Prostate gland (tissue), 2 donors: ENCODE measurements at regions not wholly inside any gene's neighbourhood (a gene's known extent, or its start where the extent isn't known, plus 50 kb on each side); places are given as distances from the start of the nearest gene placed in this dataset.
"Not testable (repeated sequence)": the region's sequence is repeated elsewhere in the genome, so short reads cannot be mapped to it uniquely, and the experiment has no call there.

Experiments used
- DNase-seq: peaks from one replicate; pipeline ENCODE4 v3.0.0-alpha.2; 2019; ENCODE audit warnings: low spot score
- H3K27ac ChIP-seq, 2 donors: fragments of 200-600 bp; sonication (generic); 2 replicates each; pipeline ENCODE4 v1.5.1; 2017 to 2019
- H3K27me3 ChIP-seq: fragments of 200-600 bp; sonication (generic); replicated peaks from 2 replicates; pipeline ENCODE4 v1.5.1; 2019; ENCODE audit not compliant: insufficient read depth
- H3K36me3 ChIP-seq, 2 donors: fragments of 200-600 bp; sonication (generic); 1 replicate in 1 of 2; 2 replicates in 1 of 2; pipeline versions ENCODE4 v1.5.1 to v1.8.1; 2017 to 2019
- H3K4me1 ChIP-seq: fragments of 200-600 bp; sonication (generic); replicated peaks from 2 replicates; pipeline ENCODE4 v1.5.1; 2019
- H3K4me3 ChIP-seq, 2 donors: fragments of 200-600 bp; sonication (generic); 2 replicates each; pipeline ENCODE4 v1.5.1; 2017 to 2019
- H3K9me3 ChIP-seq: fragments of 200-600 bp; sonication (generic); 2 replicates; pipeline ENCODE4 v1.5.1; 2017
- POLR2A ChIP-seq: fragments of 450-650 bp; IDR thresholded peaks from one replicate; pipeline ENCODE4 v1.6.1; 2016; ENCODE audit warnings: antibody characterized with exemption, mild to moderate bottlenecking
- POLR2AphosphoS5 ChIP-seq: sonication (generic); formaldehyde crosslinking; IDR thresholded peaks from one replicate; pipeline ENCODE4 v1.6.1; 2017; ENCODE audit warnings: antibody characterized with exemption
- WGBS: methylation state at CpG from one replicate; pipeline ENCODE4 v1.1.5; 2018; 5-methylcytosine and 5-hydroxymethylcytosine counted together
- intact Hi-C: fragments of 100-400 bp; cut with DNase I; formaldehyde crosslinking; loops from one replicate; pipeline ENCODE4 v1.14.2; 2022
- TF ChIP-seq, protein P1 (sequence below), 4 experiments: fragments of 200-600 bp in 2 of 4; fragments of 450-650 bp in 2 of 4; sonication (generic) in 2 of 4; IDR thresholded peaks; 1 replicate in 3 of 4; 2 replicates in 1 of 4; pipeline ENCODE4 v1.5.1; 2016 to 2019; ENCODE audit warnings: antibody characterized with exemption in 4 of 4, mild to moderate bottlenecking in 2 of 4, moderate library complexity in 2 of 4

DNA sequence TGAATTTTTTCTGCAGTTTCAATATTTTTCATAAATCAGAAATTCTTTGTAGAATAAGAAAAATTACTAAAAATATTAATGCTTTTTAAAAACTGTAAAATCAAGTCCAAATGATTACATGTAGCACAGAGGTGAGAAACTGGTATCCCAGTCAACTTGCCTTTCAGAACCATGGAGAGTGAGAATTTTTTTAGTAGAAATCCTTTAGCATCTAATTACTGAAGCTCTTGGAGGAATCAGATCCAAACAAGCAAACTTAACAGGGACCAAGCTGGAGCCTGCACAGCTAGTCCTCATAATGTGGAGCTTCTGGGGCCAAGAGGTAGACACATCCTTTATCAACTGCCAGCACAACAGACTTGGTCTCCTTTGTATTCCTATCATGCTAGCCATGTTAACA, 724.5 kb downstream of the TFAP2A start:
- Histone ChIP-seq H3K4me1 (no peaks in the 10 kb centered on the region), H3K36me3 (no peaks in the 10 kb centered on the region), H3K9me3 (no peaks in the 10 kb centered on the region), H3K4me3 (no peak overlapping the region), H3K27me3 (no peaks in the 10 kb centered on the region), H3K27ac (no peak overlapping the region)
- no peak for DNase-seq
- TF ChIP-seq POLR2AphosphoS5 (no peak), POLR2A (no peak)
- TF ChIP-seq, protein P1, sequence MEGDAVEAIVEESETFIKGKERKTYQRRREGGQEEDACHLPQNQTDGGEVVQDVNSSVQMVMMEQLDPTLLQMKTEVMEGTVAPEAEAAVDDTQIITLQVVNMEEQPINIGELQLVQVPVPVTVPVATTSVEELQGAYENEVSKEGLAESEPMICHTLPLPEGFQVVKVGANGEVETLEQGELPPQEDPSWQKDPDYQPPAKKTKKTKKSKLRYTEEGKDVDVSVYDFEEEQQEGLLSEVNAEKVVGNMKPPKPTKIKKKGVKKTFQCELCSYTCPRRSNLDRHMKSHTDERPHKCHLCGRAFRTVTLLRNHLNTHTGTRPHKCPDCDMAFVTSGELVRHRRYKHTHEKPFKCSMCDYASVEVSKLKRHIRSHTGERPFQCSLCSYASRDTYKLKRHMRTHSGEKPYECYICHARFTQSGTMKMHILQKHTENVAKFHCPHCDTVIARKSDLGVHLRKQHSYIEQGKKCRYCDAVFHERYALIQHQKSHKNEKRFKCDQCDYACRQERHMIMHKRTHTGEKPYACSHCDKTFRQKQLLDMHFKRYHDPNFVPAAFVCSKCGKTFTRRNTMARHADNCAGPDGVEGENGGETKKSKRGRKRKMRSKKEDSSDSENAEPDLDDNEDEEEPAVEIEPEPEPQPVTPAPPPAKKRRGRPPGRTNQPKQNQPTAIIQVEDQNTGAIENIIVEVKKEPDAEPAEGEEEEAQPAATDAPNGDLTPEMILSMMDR (IDR thresholded peaks at IDR 0.05): no peak
- intact Hi-C loops: no loop called here

DNA sequence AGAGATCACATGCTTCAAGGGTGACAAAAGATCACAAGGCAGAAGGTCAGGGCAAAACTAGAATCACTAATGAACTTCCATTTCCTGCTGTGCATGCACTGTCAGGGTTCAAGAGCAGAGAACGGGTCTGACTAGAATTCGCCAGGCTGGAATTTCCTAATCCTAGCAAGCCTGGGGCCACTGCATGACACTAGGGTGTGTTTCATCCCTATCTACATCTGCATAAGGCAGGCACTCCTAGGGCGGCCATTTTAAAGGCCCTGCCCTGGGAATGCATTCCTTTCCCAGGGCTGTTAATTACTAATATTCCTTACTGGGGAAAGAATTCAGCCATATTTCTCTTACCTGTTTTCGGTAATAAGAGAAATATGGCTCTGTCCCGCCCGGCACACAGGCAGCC, 734.1 kb downstream of the TFAP2A start:
- WGBS: 97% methylated on average over 6 of the region's 6 CpGs
- DNase-seq, H3K4me3 ChIP-seq, H3K27me3 ChIP-seq, H3K27ac ChIP-seq, H3K4me1 ChIP-seq, H3K36me3 ChIP-seq, intact Hi-C loops, H3K9me3 ChIP-seq: not testable (repeated sequence)

DNA sequence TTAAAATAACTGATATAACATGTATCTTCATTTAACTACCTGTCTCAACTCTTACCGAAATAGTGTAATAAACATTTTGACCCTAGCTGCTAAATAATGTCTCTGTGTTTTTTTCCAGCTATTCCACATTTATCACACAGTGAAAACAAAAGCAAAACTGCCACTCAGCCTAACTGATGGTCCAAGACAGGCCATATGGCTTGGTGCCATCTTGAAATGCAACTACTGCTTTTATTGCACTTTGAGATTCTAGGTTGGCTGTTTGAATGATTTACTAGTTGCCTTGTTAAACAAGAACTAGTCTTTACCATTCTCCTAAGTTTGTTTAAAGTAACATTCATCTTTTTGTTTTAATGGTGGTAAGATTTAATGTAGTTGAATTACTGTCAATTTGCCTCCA, 739.8 kb downstream of the TFAP2A start:
- TF ChIP-seq, protein P1 (IDR thresholded peaks at IDR 0.05): no peak
- TF ChIP-seq POLR2AphosphoS5 (no peak), POLR2A (no peak)
- WGBS: 31% methylated on average over 1 of the region's 1 CpG
- Histone ChIP-seq H3K27ac (no peak overlapping the region), H3K36me3 (no peaks in the 10 kb centered on the region), H3K4me3 (no peak overlapping the region), H3K27me3 (no peaks in the 10 kb centered on the region), H3K4me1 (no peaks in the 10 kb centered on the region), H3K9me3 (no peaks in the 10 kb centered on the region)
- intact Hi-C loops: no loop called here
- DNase-seq: no peak

DNA sequence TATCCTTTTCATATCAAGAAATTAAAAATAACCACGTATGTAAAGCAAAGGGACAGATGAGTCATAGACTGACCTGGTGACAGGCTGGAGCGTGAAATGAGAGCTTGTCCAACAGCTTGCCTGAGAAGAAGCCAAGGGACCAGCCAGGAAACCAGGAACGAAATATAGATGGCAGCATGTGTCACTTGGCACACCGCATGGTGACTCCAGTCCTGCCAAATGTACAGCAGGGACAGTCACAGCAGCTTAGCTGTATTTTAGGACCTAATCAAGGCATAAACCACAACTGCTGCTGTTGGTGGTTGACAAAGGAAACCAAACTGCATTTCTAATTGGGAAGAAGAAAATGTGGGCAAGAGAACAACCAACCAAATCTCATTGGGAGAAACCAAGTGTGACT, 755.0 kb downstream of the TFAP2A start:
- H3K4me3 ChIP-seq: no peak overlapping the region
- TF ChIP-seq, protein P1 (IDR thresholded peaks at IDR 0.05): no peak
- TF ChIP-seq POLR2AphosphoS5 (no peak), POLR2A (no peak)
- no peaks in the 10 kb centered on the region for H3K36me3 ChIP-seq
- DNase-seq: no peak
- intact Hi-C loops: no loop called here
- H3K27ac ChIP-seq: no peak overlapping the region
- H3K9me3 ChIP-seq: no peaks in the 10 kb centered on the region
- 82% methylated on average over 4 of the region's 4 CpGs for WGBS
- H3K4me1 ChIP-seq: no peaks in the 10 kb centered on the region
- no peaks in the 10 kb centered on the region for H3K27me3 ChIP-seq

DNA sequence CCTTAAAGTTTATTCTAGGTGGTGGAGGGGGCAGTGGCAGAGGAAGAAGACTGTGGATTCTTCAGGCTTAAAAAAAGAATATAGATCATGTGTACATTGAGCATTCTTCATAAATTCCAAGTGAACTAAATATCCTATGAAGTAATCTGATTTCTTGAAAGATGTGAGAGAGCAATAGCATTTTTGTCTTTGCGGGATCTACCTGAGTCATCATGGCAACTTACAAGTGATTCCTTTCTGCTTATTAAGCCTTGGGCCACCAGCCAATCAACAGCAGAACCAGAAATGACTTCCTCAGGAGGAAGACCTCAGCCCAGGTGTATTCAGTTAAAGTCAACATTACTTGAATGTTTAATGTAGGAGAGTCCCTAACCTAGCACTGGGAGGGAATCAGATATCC, 756.9 kb downstream of the TFAP2A start:
- H3K4me1 ChIP-seq: no peaks in the 10 kb centered on the region
- WGBS: 81% methylated on average over 1 of the region's 1 CpG
- intact Hi-C loops: no loop called here
- no peak overlapping the region for H3K27ac ChIP-seq
- H3K36me3 ChIP-seq: no peaks in the 10 kb centered on the region
- DNase-seq: no peak
- H3K27me3 ChIP-seq: no peaks in the 10 kb centered on the region
- H3K4me3 ChIP-seq: no peak overlapping the region
- TF ChIP-seq POLR2A (no peak), POLR2AphosphoS5 (no peak)
- TF ChIP-seq, protein P1 (IDR thresholded peaks at IDR 0.05): no peak
- H3K9me3 ChIP-seq: no peaks in the 10 kb centered on the region

DNA sequence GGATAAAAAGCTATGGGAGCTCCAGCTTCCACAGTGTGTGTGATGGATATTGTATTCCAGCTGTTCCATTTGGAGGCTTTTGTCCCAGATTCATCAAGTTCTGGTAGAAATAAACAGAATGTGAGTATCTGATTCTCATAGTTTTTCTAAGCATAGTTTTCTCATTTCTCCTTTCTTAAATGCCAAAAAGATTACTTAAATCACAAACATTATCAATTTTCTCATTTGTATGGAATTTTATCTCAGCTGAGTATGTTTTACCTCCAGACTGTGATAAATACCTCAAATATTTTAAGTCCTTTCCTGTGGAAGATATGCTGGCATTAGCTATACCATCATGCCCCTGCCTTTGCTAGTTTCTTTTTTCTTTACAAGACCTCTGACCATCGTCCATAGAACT, 767.3 kb downstream of the TFAP2A start:
- TF ChIP-seq POLR2AphosphoS5 (no peak), POLR2A (no peak)
- TF ChIP-seq, protein P1 (IDR thresholded peaks at IDR 0.05): no peak
- no peak for DNase-seq
- Histone ChIP-seq H3K9me3 (no peaks in the 10 kb centered on the region), H3K27me3 (no peaks in the 10 kb centered on the region), H3K4me1 (no peaks in the 10 kb centered on the region), H3K36me3 (no peaks in the 10 kb centered on the region), H3K4me3 (no peak overlapping the region), H3K27ac (no peak overlapping the region)
- WGBS: 53% methylated on average over 1 of the region's 1 CpG
- intact Hi-C loops: no loop called here
